Naive B cell (primary cell): ENCODE measurements at regions not wholly inside any gene's neighbourhood (a gene's known extent, or its start where the extent isn't known, plus 50 kb on each side); places are given as distances from the start of the nearest gene placed in this dataset.

Experiments used
- ATAC-seq, 2 donors: fragments of 150-1000 bp; cut with Tn5 transposase; 2 replicates each; pipeline ENCODE4 v1.10.0; 2021; ENCODE audit warnings: low read depth in 2 of 2, mild to moderate bottlenecking in 2 of 2, moderate library complexity in 2 of 2
- DNase-seq: peaks from one replicate; pipeline ENCODE4 v3.0.0; 2022
- H3K27ac Mint-ChIP-seq, 6 donors: one replicate each; pipeline ENCODE4 v1.8.0; 2020 to 2022; ENCODE audit warnings: mild to moderate bottlenecking in 6 of 6, mixed read lengths in 6 of 6, moderate library complexity in 5 of 6, inconsistent platforms in 2 of 6
- H3K27me3 Mint-ChIP-seq, 3 donors: one replicate each; pipeline ENCODE4 v1.8.0; 2021 to 2022; ENCODE audit warnings: mixed read lengths in 3 of 3, mild to moderate bottlenecking in 1 of 3
- H3K36me3 Mint-ChIP-seq, 2 donors: one replicate each; pipeline ENCODE4 v1.8.0; 2020 to 2022; ENCODE audit warnings: mixed read lengths in 2 of 2, inconsistent platforms in 1 of 2, mild to moderate bottlenecking in 1 of 2
- H3K4me1 Mint-ChIP-seq, 3 donors: one replicate each; pipeline ENCODE4 v1.8.0; 2020 to 2022; ENCODE audit warnings: mixed read lengths in 3 of 3, inconsistent platforms in 1 of 3, mild to moderate bottlenecking in 1 of 3, moderate library complexity in 1 of 3
- H3K4me3 Mint-ChIP-seq, 8 donors: one replicate each; pipeline ENCODE4 v1.8.0; 2020 to 2022; ENCODE audit warnings: mild to moderate bottlenecking in 8 of 8, mixed read lengths in 8 of 8, moderate library complexity in 8 of 8, inconsistent platforms in 2 of 8
- H3K9me3 Mint-ChIP-seq, 7 donors: one replicate each; pipeline ENCODE4 v1.8.0; 2020 to 2022; ENCODE audit warnings: mixed read lengths in 7 of 7, mild to moderate bottlenecking in 5 of 7, inconsistent platforms in 2 of 7, moderate library complexity in 1 of 7

DNA sequence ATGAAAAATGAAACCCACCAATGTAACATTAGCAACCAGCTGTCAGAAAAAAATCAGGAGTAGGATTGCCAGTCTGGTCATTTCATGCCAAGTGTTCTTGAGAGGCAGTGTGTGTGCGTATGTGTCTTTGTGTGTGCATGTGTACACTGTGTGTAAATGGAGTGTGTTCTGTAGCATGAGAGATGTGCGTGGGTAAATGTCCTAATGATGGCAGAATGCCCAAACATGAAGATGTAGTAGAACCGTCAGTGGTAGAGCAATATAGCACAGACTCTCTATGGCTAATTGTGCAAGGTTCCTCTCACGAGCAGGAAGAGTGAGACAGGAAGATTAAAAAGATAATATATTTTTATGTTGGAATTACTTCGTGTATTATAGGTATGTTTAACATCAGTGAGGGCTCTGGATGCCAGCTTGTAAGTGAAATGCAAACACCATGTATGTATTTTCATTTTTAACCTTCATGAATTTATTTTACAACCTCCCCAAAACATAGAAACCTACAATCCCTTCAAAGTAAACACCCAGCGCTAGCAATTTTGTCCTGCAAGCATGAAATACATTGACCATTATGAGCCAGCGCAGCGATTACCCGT, 1038.7 kb downstream of the IGSF11 start:
- H3K36me3 Mint-ChIP-seq = no peaks in the 10 kb centered on the region
- ATAC-seq (no peak), DNase-seq (no peak)
- H3K9me3 Mint-ChIP-seq = no peaks in the 10 kb centered on the region
- H3K27ac Mint-ChIP-seq = no peak overlapping the region
- peaks cover 0 to 21% (median 13%) of the 10 kb centered on the region in 3 donors for H3K27me3 Mint-ChIP-seq
- no peaks in the 10 kb centered on the region for H3K4me1 Mint-ChIP-seq
- H3K4me3 Mint-ChIP-seq = no peak overlapping the region

DNA sequence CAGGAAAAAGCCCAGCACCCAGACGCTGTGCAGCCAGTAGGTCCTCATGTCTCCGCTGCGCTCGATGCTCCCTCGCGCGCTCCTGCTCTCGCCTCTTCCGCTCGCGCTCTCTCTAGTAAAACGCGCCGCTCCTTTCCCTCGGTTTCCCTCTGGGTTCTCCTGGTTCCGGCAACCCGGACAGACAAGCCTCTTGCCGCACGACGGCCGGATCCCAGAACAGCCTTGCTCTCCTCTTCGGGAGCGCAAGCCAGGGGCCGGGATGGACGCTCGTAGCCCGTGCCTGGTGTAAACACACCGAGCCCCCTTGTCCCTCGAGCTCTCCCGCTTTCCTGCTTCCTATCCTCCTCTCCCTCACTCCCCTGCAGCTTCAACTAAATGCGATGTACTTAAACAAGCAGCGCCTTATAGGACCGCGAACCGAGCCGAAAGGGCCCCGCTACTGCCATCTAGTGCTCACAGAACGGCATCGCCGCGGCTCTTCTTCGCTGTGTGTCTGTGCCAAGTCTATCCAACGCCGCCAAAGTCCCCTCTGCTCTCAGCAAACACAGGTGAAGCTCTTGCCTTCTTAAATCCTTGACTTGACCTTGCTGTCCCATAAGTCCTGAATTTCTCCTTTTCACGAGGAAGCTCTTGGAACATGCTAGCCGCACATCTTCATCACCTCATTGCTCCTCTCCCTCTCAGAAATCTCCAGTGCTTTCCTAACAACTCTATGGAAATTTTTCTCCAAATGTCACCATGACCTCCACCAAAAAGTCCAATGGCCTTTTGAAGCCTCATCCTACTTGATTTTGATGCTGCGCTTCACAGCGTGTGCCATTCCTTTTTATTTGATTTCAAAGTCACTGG, 1037.2 kb downstream of the IGSF11 start:
- ATAC-seq = peak; percentile 49 to 76
- peaks cover 0 to 21% (median 13%) of the 10 kb centered on the region in 3 donors for H3K27me3 Mint-ChIP-seq
- H3K9me3 Mint-ChIP-seq = no peaks in the 10 kb centered on the region
- DNase-seq = peak; percentile 6
- H3K4me3 Mint-ChIP-seq = no peak overlapping the region
- no peaks in the 10 kb centered on the region for H3K36me3 Mint-ChIP-seq
- H3K4me1 Mint-ChIP-seq = no peaks in the 10 kb centered on the region
- no peak overlapping the region for H3K27ac Mint-ChIP-seq

DNA sequence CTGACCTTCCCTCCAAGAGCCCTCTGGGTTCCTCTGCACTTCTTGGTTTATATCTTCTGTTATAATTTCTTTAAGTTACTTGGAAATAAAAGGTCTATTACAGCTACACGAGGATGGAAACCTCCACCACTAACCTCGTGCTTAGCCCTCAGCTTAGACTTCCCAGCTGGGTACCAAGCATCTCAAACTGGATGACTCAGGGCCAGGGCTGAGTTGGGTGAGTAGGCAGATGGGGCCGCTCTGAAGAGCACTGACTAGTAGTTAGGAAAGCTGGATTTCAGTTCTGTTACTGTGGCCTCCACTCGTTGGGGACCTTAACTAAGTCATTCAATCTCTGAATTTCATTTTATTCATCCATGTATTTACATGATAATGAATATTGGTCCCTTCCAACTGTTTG, 1036.6 kb downstream of the IGSF11 start:
- no peak overlapping the region for H3K27ac Mint-ChIP-seq
- no peak for ATAC-seq
- H3K4me1 Mint-ChIP-seq = no peaks in the 10 kb centered on the region
- H3K36me3 Mint-ChIP-seq = no peaks in the 10 kb centered on the region
- H3K4me3 Mint-ChIP-seq = no peak overlapping the region
- DNase-seq = no peak
- peaks cover 0 to 21% (median 13%) of the 10 kb centered on the region in 3 donors for H3K27me3 Mint-ChIP-seq
- H3K9me3 Mint-ChIP-seq = no peaks in the 10 kb centered on the region

DNA sequence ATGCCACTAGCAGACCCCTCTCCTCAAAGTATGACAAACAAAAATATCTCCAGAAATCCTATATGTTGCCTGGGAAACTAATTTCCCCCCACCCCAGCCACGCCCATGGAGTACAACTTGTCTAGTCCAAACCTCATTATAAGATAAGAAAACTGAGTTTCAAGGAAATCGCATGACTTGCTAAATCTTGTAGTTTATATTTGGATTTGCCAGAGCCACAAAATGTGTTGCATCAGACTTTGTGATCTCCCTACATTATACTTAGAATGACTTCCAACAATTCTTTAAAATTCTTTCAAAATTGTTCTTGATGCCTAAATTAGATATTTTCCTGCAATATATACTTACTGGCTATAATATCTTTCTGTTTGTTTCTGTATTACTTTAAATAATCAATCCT, 1034.4 kb downstream of the IGSF11 start:
- no peaks in the 10 kb centered on the region for H3K36me3 Mint-ChIP-seq
- no peak for DNase-seq
- peaks cover 0 to 14% (median 13%) of the 10 kb centered on the region in 3 donors for H3K27me3 Mint-ChIP-seq
- H3K27ac Mint-ChIP-seq = no peak overlapping the region
- no peak for ATAC-seq
- H3K4me1 Mint-ChIP-seq = no peaks in the 10 kb centered on the region
- no peaks in the 10 kb centered on the region for H3K9me3 Mint-ChIP-seq
- no peak overlapping the region for H3K4me3 Mint-ChIP-seq

DNA sequence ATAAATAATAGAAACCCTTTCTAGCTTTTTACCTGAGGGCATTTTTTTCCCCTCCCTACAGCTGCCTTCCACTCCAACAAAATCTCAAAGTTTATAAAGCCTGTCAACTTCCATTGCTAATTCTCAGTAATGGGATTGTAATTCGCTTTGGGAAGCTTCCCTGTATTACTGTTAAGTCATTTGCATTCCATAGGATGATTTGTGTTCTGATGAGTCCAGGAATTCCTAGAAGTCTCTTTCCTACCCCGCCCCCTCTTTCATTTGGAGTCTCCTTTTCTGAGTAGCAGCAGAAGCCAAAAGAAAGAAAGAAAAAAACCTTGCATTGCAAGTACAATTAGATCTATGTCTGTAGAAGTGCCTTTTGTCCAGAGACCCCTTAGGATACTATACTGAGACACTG, 1033.3 kb downstream of the IGSF11 start:
- Mint-ChIP-seq H3K4me1 (no peaks in the 10 kb centered on the region), H3K27me3 (peaks cover 0 to 14% (median 13%) of the 10 kb centered on the region in 3 donors), H3K4me3 (no peak overlapping the region), H3K27ac (no peak overlapping the region), H3K9me3 (peaks cover 0 to 6% (median 0%) of the 10 kb centered on the region in 7 donors), H3K36me3 (no peaks in the 10 kb centered on the region)
- DNase-seq (no peak), ATAC-seq (no peak)

DNA sequence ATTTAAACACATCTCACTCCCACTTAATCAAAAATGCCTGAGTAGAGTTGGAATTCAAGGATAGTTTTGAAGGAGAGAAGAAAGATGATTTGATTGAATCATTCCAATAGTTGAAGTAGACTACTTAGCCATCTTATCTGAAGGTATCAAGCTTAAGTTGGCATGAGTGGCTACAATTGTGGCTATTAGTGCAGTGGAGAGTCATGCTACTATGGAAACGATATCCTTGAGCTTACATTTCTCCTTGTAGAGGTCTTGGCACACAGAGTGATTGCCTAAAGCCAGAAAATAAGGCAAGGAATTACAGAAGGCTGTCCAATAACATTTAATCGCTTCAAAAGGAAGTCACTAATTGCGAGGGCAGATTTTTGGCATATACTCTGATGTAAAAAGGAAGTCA, 1022.7 kb downstream of the IGSF11 start:
- H3K4me1 Mint-ChIP-seq = no peaks in the 10 kb centered on the region
- H3K9me3 Mint-ChIP-seq = peaks cover 0 to 21% (median 10%) of the 10 kb centered on the region in 7 donors
- H3K4me3 Mint-ChIP-seq = no peak overlapping the region
- H3K36me3 Mint-ChIP-seq = no peaks in the 10 kb centered on the region
- ATAC-seq = no peak
- DNase-seq = no peak
- H3K27ac Mint-ChIP-seq = no peak overlapping the region
- no peaks in the 10 kb centered on the region for H3K27me3 Mint-ChIP-seq

DNA sequence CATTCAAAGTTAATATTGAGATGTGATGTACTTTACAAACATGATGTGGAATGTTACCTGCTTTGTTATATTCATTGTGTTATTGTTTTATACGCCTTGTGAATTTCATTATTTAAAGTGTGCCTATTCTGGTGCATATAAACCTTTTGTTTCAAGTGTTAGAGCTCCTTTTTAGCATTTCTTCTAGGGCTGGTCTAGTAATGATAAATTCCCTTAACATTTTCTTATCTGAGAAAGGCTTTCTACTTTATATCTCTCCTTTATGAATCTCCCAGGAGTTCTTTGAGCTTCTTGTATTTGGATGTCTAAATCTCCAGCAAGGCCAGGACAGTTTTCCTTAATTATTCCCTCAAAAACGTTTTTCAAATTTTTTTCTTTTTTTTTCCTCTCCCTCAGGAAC, 1005.6 kb downstream of the IGSF11 start:
- H3K4me3 Mint-ChIP-seq = no peak overlapping the region
- H3K4me1 Mint-ChIP-seq = no peaks in the 10 kb centered on the region
- no peak overlapping the region for H3K27ac Mint-ChIP-seq
- peaks cover 0 to 8% of the 10 kb centered on the region in 2 donors for H3K36me3 Mint-ChIP-seq
- ATAC-seq = no peak
- peaks cover 14 to 73% (median 34%) of the 10 kb centered on the region in 7 donors for H3K9me3 Mint-ChIP-seq
- no peak for DNase-seq
- no peaks in the 10 kb centered on the region for H3K27me3 Mint-ChIP-seq

DNA sequence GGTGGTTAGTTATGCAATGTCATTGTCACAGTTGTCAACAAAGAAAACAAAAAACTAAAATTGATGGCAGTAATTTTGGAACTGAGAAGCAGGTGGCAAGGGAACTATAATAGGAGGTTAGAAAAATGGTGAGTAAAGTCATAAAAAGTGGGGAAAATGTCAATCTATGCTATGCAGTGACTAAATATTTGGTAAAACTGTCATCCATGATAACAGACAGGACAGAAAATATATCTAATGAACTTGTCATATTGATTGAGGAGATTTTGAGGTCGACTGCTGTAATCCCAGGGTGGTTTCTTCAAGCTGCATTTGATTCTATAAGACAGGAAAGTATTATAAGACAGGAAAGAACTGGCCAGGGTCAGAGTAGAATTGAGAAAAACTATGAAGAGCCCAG, 998.4 kb downstream of the IGSF11 start:
- ATAC-seq (no peak), DNase-seq (no peak)
- H3K27ac Mint-ChIP-seq = no peak overlapping the region
- peaks cover 8 to 32% (median 10%) of the 10 kb centered on the region in 7 donors for H3K9me3 Mint-ChIP-seq
- H3K36me3 Mint-ChIP-seq = no peaks in the 10 kb centered on the region
- no peak overlapping the region for H3K4me3 Mint-ChIP-seq
- no peaks in the 10 kb centered on the region for H3K4me1 Mint-ChIP-seq
- H3K27me3 Mint-ChIP-seq = no peaks in the 10 kb centered on the region

DNA sequence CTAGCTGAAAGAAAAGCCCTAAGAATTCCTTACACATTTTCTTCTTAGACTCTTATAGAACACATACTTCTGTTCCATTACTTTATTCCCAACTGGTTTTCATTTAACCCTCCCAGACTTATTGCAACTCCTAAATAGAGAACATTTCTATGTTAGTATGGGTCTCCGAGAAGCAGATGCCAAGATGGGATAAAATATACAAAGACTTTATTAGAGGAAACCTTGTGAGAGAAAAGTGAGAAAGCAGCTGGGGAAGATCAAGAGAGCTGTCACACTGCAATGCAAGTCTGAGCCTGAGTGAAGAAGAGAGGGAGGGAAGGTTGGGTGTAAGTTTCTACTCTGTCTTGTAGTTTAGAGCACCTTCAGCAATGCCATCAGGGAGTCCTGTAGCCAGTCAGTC, 979.3 kb downstream of the IGSF11 start:
- Mint-ChIP-seq H3K27me3 (no peaks in the 10 kb centered on the region), H3K36me3 (no peaks in the 10 kb centered on the region), H3K9me3 (peaks cover 0 to 10% (median 5%) of the 10 kb centered on the region in 7 donors), H3K4me1 (no peaks in the 10 kb centered on the region), H3K27ac (no peak overlapping the region), H3K4me3 (no peak overlapping the region)
- ATAC-seq (no peak), DNase-seq (no peak)

DNA sequence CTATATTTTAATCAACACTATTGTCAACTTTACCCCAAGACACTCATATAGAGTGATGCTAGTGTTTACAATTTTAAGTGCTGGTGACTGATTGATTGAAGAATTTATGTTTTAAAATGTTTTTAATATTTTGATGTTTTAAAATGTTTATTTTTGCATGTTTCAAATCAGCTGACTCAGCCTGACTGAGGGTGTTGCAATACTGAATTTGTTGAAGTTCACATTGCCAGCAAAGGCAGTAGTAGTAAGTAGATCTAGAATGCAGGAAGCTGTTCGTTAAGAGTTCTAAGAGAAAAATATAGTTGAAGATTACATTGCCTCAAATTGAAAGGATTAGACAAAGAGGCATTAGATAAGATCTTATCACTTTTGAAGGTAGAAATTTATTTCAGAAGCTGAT, 977.6 kb downstream of the IGSF11 start:
- H3K9me3 Mint-ChIP-seq = peaks cover 0 to 5% (median 2%) of the 10 kb centered on the region in 7 donors
- no peaks in the 10 kb centered on the region for H3K36me3 Mint-ChIP-seq
- no peaks in the 10 kb centered on the region for H3K27me3 Mint-ChIP-seq
- no peak overlapping the region for H3K4me3 Mint-ChIP-seq
- ATAC-seq (no peak), DNase-seq (no peak)
- H3K4me1 Mint-ChIP-seq = no peaks in the 10 kb centered on the region
- no peak overlapping the region for H3K27ac Mint-ChIP-seq

DNA sequence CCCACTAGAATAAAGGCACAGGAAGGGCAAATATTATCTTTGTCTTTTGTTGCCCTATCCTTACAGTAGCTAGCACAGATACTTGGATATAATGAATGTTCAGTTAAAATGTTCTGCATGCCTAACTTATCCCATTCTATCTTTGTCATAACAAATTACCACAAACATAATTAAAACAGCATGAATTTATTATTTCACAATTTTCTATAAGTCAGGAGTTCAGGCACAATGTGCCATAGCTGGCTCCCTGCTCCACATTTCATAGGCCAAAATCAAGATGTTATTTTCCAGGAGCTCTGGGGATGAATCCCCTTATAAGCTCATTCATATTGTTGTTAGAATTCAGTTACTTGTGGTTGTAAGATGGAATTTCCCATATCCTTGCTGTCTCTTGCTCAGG, 975.5 kb downstream of the IGSF11 start:
- Mint-ChIP-seq H3K9me3 (peaks cover 0 to 5% (median 3%) of the 10 kb centered on the region in 7 donors), H3K36me3 (no peaks in the 10 kb centered on the region), H3K4me1 (no peaks in the 10 kb centered on the region), H3K4me3 (no peak overlapping the region), H3K27me3 (no peaks in the 10 kb centered on the region), H3K27ac (no peak overlapping the region)
- ATAC-seq (no peak), DNase-seq (no peak)

DNA sequence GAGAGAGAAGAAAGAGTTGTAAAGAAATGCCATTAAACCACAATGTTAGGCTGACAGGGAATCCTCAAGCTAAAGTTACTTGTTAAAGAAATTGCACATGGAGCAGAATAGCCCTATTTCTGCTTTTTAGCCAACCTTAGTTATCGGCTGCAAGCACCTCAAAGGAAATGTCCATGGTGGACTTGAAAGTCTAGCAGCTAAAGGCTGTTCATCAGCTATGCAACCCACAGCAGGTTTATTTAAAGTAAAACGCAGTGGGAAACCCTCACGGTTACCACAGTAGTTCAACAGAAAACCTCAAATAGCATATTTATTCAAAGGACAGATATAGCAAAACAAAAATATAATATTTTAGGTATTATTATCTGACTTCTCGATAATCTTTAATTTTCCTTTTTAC, 967.2 kb downstream of the IGSF11 start:
- Mint-ChIP-seq H3K27me3 (no peaks in the 10 kb centered on the region), H3K4me1 (no peaks in the 10 kb centered on the region), H3K36me3 (no peaks in the 10 kb centered on the region), H3K27ac (no peak overlapping the region), H3K9me3 (peaks cover 0 to 15% (median 6%) of the 10 kb centered on the region in 7 donors), H3K4me3 (no peak overlapping the region)
- no peak for ATAC-seq
- no peak for DNase-seq

DNA sequence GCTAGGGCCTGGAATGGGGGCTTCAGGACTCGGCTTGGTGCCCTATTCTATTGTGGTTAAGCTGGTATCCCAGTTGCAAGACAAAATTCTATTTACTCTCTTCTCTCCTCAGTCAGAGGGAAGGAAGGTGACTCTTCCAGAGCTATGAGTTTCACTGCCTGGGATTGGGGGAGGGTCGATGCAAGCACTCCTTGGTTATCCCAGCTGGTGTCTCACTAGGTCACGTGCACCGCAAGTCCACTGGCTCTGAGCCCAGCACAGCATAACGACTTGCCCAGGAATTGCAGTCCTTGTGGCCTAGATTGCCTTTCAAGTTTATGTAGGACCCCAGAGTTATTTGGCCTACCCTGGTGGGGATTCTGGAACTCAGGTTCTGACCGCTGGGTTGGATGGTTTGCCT, 958.8 kb downstream of the IGSF11 start:
- peaks cover 2 to 36% (median 8%) of the 10 kb centered on the region in 7 donors for H3K9me3 Mint-ChIP-seq
- H3K36me3 Mint-ChIP-seq = peaks cover 0 to 6% of the 10 kb centered on the region in 2 donors
- ATAC-seq = no peak
- no peak overlapping the region for H3K27ac Mint-ChIP-seq
- no peaks in the 10 kb centered on the region for H3K27me3 Mint-ChIP-seq
- no peak for DNase-seq
- H3K4me1 Mint-ChIP-seq = no peaks in the 10 kb centered on the region
- H3K4me3 Mint-ChIP-seq = no peak overlapping the region

DNA sequence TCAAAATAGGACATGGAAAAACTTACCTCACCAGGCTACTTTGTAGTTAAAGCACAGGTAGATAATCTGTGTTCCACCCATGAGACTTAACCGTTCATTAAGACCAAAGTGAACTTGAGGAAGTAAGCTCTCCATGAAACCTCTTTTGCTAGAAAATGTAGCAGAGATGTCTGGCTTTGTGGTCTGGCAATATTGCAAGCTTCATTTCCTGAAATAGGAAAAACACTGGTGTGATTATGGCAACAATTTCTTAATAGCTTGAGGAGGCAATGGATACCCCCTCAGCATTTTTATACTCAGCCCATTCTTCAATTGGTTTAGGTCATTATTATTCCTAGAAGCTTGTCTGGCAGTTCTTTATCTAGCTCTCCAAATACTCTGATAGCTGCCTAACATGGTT, 957.3 kb downstream of the IGSF11 start:
- no peak overlapping the region for H3K27ac Mint-ChIP-seq
- ATAC-seq = no peak
- DNase-seq = no peak
- no peaks in the 10 kb centered on the region for H3K27me3 Mint-ChIP-seq
- no peak overlapping the region for H3K4me3 Mint-ChIP-seq
- H3K36me3 Mint-ChIP-seq = peaks cover 0 to 6% of the 10 kb centered on the region in 2 donors
- peaks cover 3 to 35% (median 10%) of the 10 kb centered on the region in 7 donors for H3K9me3 Mint-ChIP-seq
- no peaks in the 10 kb centered on the region for H3K4me1 Mint-ChIP-seq
